Frontal cortex (tissue), 3 donors: ENCODE measurements at regions not wholly inside any gene's neighbourhood (a gene's known extent, or its start where the extent isn't known, plus 50 kb on each side); places are given as distances from the start of the nearest gene placed in this dataset.

Experiments
- DNase-seq, 2 donors: peaks; one replicate each; pipeline ENCODE4 v3.0.0; 2012; ENCODE audit warnings: low spot score in 2 of 2
- FAIRE-seq: peaks from 2 replicates; lab custom pipeline; 2012; peaks lifted over from hg19 to GRCh38; lab: Jason Lieb, UNC
- donor health status: control.
- donor health status: control.
- donor health status: control.

- DNase-seq (no peak), FAIRE-seq (no peak)
Measured at GRCh38 chr18:2395427-2396161, 175.7 kb downstream of the METTL4 start.

DNA sequence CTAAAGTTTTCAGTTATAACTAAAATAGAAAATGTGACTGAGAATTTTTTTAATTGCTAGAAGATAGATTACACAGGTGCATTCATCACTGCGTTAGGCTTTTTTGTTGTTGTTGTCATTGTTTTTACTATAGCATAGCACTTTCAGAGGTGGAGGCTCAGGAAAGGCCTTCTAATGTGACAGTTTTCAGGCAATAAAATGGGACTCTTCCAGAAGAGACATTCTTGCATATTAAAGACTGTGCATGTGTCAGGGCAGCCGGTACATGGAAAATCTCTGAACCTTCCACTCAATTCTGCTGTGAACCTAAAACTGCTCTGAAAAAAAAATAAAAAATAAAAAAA is 175.2 kb downstream of the METTL4 start:
- DNase-seq (no peak), FAIRE-seq (no peak)

DNA sequence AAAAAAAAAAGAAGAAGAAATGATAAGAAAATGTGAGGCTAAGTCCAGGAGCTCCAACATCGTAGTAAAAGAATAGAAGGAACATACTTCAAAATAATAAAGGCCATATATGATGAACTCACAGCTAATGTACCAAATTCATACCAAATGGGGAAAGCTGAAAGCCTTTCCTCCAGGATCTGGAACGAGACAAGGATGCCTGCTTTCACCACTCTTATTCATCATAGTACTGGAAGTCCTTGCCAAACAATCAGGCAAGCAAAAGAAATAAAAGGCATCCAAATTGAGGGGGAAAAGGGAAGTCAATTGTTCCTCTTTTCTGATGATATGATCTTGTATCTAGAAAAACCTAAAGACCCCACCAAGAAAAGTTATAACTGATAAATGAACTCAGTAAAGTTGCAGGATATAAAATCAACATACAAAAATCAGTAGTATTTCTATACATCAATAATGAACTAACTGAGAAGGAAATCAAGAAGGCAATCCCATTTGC is 170.6 kb downstream of the METTL4 start:
- no peak for FAIRE-seq
- no peak for DNase-seq

- FAIRE-seq: no peak
- DNase-seq: no peak
Measured at GRCh38 chr18:2402084-2402483, 169.2 kb downstream of the METTL4 start.

GRCh38 chr18:2406544-2406943 is 164.8 kb downstream of the METTL4 start:
- DNase-seq (no peak), FAIRE-seq (no peak)

- no peak for FAIRE-seq
- no peak for DNase-seq
Measured at GRCh38 chr18:2407961-2408360, 163.3 kb downstream of the METTL4 start.

- no peak for FAIRE-seq
- no peak for DNase-seq
Measured at GRCh38 chr18:2409906-2410305, 161.4 kb downstream of the METTL4 start.

DNA sequence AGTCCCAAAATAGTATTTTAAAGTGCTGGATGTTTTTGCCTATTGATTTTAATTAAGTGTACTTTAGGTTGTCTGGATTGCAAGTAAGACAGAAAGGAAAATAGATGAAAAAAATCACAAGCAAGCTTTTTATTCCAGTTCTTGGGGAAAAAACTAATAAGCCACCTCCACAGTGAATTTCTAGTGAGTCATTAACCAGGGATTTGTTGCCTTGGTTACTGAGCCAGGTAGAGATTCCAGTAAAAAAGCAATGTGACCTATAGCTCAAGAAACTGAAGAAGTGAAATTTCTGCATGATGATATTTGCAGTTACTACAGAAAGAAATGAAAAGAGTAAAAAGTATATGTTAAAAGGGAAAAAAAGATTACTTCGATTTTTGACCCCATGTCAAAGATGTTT is 160.6 kb downstream of the METTL4 start:
- DNase-seq (no peak), FAIRE-seq (no peak)

- DNase-seq: no peak
- no peak for FAIRE-seq
Measured at GRCh38 chr18:2411381-2411960, 159.8 kb downstream of the METTL4 start.

DNA sequence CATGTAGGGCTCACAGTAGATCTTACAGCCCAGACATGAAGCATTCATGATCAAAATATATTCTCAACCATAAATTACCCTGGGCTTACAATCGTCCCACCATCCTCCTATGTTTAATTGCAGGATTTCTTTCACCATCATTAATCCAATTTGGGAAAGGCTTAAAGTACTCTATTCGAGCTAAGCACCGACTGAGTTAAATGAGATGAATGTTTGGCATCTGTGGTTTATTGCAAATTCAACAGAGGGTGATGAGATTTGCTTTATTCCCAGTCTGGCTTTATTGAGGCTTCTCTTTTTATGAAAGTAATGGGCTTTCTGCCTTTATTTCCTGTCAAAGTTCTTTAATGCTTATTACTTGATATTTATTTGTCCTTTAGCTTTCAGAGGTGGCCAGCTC is 159.0 kb downstream of the METTL4 start:
- DNase-seq (no peak), FAIRE-seq (no peak)

- FAIRE-seq (no peak), DNase-seq (no peak)
Measured at GRCh38 chr18:2412996-2413751, 158.1 kb downstream of the METTL4 start.

DNA sequence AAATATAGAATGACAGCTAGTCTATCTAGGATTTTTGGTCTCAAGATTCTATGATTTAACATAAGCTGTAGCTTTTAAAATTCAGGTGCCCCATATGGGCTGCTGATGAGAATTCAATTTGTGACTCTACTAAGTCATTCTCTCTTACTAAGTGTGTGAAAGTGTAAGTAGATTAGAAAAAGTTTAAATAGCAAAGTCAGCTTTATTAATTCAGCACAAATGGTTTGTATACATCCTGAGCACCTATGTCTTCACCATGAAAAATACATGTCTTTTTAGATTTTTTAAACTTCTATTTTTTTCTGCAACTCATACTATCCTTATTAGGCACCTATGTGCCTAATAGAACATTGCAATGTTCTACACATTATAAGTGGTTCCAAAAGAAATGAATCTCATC is 157.1 kb downstream of the METTL4 start:
- no peak for FAIRE-seq
- DNase-seq: no peak

- FAIRE-seq (no peak), DNase-seq (no peak)
Measured at GRCh38 chr18:2415656-2416055, 155.6 kb downstream of the METTL4 start.

- DNase-seq (no peak), FAIRE-seq (no peak)
Measured at GRCh38 chr18:2417861-2418610, 153.3 kb downstream of the METTL4 start.

DNA sequence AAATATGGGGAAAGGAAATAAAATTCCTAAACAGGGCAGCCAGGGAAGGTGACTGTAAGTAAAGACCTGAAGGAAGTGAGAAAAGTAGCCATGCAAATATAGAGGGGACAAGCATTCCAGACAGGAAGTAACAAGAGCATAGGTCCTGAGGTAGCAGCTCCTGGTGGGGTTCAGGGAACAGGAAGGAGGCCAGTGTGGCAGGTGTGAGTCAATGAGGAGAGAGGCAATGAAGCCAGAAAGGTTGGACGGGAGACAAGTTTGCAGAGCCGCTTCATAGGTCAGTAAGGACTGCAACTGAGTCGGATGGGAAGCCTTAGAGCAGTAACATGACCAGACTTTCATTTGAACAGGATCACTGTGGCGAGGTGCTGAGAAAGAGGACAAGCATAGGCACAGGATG is 150.9 kb downstream of the METTL4 start:
- DNase-seq: no peak

GRCh38 chr18:2423761-2424160 is 147.5 kb downstream of the METTL4 start:
- DNase-seq (no peak), FAIRE-seq (no peak)

More for the DNA sequence above, 150.9 kb downstream of the METTL4 start:
- FAIRE-seq: no peak

DNA sequence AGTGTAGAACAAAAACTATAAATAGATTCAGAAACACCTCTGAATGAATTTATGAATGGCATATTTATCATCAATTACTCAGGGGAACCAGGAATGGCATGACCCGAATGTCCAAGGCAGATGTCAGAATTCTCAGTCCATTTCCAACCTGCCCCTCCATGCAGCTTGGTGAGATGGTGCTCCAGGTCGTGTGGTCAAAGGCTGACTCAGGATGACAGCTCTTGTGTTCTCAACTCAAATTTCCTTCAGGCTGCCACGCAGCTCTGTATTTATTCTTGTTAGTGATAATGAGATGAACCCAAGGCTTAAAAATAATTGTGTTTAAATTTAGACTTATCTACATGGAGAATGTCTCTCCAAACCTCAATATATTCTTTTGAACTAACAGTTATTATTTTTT is 146.9 kb downstream of the METTL4 start:
- FAIRE-seq (no peak), DNase-seq (no peak)

DNA sequence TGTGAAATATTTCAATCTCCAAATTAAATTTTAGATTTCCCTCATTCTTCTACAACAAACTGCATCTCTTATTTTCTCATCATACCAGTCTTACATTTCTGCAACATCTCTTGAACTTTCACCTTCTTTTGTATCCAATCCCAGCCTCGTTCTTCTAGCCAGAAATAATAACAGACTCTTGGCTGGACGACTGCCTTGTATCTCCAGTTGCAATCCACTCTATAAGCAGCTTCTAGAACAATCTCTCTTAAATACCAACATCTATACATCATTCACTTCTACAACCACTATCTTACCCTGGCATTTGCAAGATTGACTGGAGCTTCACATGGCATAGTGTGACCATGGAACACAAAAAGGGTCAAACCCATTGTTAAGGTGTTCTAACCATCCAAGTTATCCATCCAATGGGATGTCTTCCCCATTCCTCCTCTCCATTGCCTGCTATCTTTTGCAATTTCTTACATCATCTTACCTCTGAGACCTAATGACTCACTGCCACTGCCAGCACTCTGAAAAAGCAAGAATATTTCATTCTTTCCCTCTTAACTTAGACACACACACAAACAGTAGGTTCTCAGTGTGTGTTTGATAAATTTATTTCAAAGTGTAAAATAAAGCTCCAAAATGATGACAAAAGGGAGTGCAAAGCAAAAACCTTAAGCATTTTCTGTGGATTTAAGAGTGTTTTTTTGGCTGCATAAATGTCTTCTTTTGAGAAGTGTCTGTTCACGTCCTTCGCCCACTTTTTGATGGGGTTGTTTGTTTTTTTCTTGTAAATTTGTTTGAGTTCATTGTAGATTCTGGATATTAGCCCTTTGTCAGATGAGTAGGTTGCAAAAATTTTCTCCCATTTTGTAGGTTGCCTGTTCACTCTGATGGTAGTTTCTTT is 145.6 kb downstream of the METTL4 start:
- DNase-seq (no peak), FAIRE-seq (no peak)

DNA sequence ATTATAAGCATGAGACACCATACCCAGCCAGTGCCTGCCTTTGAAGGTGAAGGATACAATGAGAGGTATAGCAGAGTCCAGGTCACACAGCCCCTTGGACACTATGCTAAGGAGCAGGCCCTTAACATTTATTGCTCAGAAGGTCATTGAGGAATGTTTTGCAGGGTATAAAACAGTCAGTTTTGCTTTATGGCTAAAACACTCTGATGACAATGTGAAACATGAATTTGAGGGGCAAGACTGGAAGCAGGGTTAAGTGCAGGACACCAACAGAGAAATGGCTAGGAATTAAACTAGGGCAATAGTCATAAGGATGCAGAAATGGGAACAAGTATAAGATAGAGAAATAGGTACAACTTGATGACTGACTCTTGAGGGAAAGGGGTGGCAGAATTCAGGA is 141.1 kb downstream of the METTL4 start:
- FAIRE-seq (no peak), DNase-seq (no peak)
